HCT116 (cell line): ENCODE measurements at regions not wholly inside any gene's neighbourhood (a gene's known extent, or its start where the extent isn't known, plus 50 kb on each side); places are given as distances from the start of the nearest gene placed in this dataset.
"Not testable (repeated sequence)": the region's sequence is repeated elsewhere in the genome, so short reads cannot be mapped to it uniquely, and the experiment has no call there.

Experiments used
- CTCF ChIP-seq, 3 experiments: fragments of 200-600 bp in 1 of 3; sonication (generic) in 1 of 3; IDR thresholded peaks in 2 of 3; conservative IDR thresholded peaks in 1 of 3; 2 replicates each; pipeline ENCODE4 v1.5.1; 2012 to 2017; ENCODE audit warnings: low read depth in 2 of 3, low read length in 2 of 3, antibody characterized with exemption in 1 of 3, borderline replicate concordance in 1 of 3, control low read depth in 1 of 3, mild to moderate bottlenecking in 1 of 3, mixed read lengths in 1 of 3, mixed run types in 1 of 3, moderate library complexity in 1 of 3; ENCODE audit not compliant: insufficient read depth in 1 of 3
- ELF1 ChIP-seq: IDR thresholded peaks from 2 replicates; pipeline ENCODE4 v1.6.1; 2012; ENCODE audit warnings: low read depth, borderline replicate concordance
- EZH2 ChIP-seq: fragments of 200-600 bp; sonication (generic); IDR thresholded peaks from 2 replicates; pipeline ENCODE4 v1.6.1; 2017; ENCODE audit warnings: antibody characterized with exemption, mixed run types
- POLR2A ChIP-seq: IDR thresholded peaks from 2 replicates; pipeline ENCODE4 v1.7.0; 2011; ENCODE audit warnings: borderline replicate concordance; ENCODE audit not compliant: insufficient read depth, insufficient read length; ENCODE audit errors: extremely low read depth
- YY1 ChIP-seq: IDR thresholded peaks from 2 replicates; pipeline ENCODE4 v1.6.1; 2011; ENCODE audit warnings: low read length, low read depth, moderate library complexity, mild to moderate bottlenecking; ENCODE audit not compliant: insufficient replicate concordance; ENCODE audit errors: extremely low read depth
- ZBTB33 ChIP-seq: IDR thresholded peaks from 2 replicates; pipeline ENCODE4 v1.6.1; 2011; ENCODE audit warnings: mild to moderate bottlenecking, low read length, moderate library complexity; ENCODE audit not compliant: insufficient replicate concordance; ENCODE audit errors: extremely low read depth
- ZFX ChIP-seq: fragments of 450-650 bp; IDR thresholded peaks from 2 replicates; pipeline ENCODE4 v1.6.1; 2017

- TF ChIP-seq EZH2; CTCF (IDR thresholded peaks at IDR 0.05 in 2 of 3, conservative IDR thresholded peaks at IDR 0.05 in 1 of 3; ENCODE audit: borderline replicate concordance in 1 of 3, insufficient read depth in 1 of 3, low read depth in 2 of 3, low read length in 2 of 3); POLR2A; YY1; ELF1; ZFX; ZBTB33: not testable (repeated sequence)
These were observed 88.9 kb upstream of the KIF2A start for GRCh38 chr5:62217095-62217494.
